ENCODE measurements at regions not wholly inside any gene's neighbourhood (a gene's known extent, or its start where the extent isn't known, plus 50 kb on each side); places are given as distances from the start of the nearest gene placed in this dataset.

DNA sequence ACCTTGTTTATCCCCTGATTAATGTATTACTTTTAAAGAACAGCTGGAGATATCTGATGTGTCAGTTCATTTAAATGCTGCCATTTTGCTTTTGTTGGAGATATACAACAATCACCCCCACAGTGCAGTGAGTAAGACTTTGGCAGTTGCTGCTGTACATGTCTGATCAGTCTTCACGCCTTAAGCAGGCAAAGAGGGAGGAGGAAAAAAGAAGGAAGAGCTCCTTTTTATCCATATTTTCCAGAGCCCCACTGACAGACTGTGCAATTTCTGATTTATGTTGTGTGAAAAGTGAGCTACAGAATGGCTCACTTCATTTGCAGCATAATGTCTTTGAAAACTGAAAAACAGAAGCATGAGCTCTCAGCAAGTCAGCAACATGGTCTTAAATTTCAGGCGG, 319.7 kb upstream of the LRIG3 start:
- no peaks in the 10 kb centered on the region for H3K9me3 ChIP-seq
- intact Hi-C loops (cut with DNase I), result no loop called here
- no peak for DNase-seq
- TF ChIP-seq EP300 (IDR thresholded peaks at IDR 0.05) (no peak), POLR2A (IDR thresholded peaks at IDR 0.05) (no peak)
- TF ChIP-seq, protein P1, sequence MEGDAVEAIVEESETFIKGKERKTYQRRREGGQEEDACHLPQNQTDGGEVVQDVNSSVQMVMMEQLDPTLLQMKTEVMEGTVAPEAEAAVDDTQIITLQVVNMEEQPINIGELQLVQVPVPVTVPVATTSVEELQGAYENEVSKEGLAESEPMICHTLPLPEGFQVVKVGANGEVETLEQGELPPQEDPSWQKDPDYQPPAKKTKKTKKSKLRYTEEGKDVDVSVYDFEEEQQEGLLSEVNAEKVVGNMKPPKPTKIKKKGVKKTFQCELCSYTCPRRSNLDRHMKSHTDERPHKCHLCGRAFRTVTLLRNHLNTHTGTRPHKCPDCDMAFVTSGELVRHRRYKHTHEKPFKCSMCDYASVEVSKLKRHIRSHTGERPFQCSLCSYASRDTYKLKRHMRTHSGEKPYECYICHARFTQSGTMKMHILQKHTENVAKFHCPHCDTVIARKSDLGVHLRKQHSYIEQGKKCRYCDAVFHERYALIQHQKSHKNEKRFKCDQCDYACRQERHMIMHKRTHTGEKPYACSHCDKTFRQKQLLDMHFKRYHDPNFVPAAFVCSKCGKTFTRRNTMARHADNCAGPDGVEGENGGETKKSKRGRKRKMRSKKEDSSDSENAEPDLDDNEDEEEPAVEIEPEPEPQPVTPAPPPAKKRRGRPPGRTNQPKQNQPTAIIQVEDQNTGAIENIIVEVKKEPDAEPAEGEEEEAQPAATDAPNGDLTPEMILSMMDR (IDR thresholded peaks at IDR 0.05), result no peak
- no peaks in the 10 kb centered on the region for H3K27me3 ChIP-seq
- H3K36me3 ChIP-seq, result no peaks in the 10 kb centered on the region
- H3K27ac ChIP-seq, result no peak overlapping the region
- WGBS, 3 donors, result 65 to 74% (median 68%) methylated on average over 2 of the region's 2 CpGs
- H3K4me1 ChIP-seq (ENCODE audit: insufficient read depth), result no peaks in the 10 kb centered on the region
- no peak overlapping the region for H3K4me3 ChIP-seq

DNA sequence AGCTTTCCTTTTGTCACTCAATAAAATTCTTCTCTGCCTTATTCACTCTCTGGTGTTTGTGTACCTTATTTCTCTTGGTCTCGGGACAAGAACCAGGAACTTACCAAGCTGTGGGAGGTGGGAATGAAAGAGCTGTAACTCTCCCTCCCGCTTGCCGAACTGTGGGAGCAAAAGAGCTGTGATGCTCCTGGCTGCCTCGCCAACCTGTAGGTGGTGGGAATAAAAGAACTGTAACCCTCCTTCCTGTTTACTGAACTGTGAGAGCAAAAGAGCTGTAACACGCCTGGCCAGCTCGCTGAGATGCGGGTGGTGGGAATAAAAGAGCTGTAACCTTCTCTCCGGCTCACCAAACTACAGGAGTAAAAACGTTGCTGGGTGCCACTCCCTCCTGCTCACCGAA, 314.1 kb upstream of the LRIG3 start:
- Histone ChIP-seq H3K4me3 (no peak overlapping the region), H3K9me3 (no peaks in the 10 kb centered on the region), H3K36me3 (no peaks in the 10 kb centered on the region), H3K4me1 (ENCODE audit: insufficient read depth) (no peaks in the 10 kb centered on the region), H3K27me3 (no peaks in the 10 kb centered on the region), H3K27ac (no peak overlapping the region)
- TF ChIP-seq, protein P1 (IDR thresholded peaks at IDR 0.05), result no peak
- no peak for TF ChIP-seq EP300 (IDR thresholded peaks at IDR 0.05)
- TF ChIP-seq POLR2A (IDR thresholded peaks at IDR 0.05), result no peak
- 79 to 85% (median 82%) methylated on average over 10 of the region's 10 CpGs for WGBS, 3 donors
- no peak for DNase-seq
- intact Hi-C loops (cut with DNase I), result no loop called here

DNA sequence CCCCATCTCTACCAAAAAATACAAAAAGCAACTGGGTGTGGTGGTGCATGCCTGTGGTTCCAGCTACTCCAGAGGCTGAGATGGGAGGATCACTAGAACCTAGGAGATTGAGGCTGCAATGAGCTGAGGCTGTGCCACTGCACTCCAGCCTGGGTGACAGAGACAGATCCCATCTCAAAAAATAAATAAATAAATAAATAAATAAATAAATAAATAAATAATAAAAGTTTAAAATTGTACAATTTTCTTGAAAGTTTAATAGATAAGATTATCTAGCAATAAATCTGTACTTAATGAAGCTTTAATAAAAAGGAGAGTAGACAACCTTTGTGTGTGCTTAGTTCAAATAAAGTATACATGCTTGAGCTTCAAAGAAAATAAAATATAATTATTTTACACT, 310.0 kb upstream of the LRIG3 start:
- H3K9me3 ChIP-seq, result no peaks in the 10 kb centered on the region
- no peaks in the 10 kb centered on the region for H3K36me3 ChIP-seq
- intact Hi-C loops (cut with DNase I), result no loop called here
- H3K4me3 ChIP-seq, result no peak overlapping the region
- no peak for DNase-seq
- no peak overlapping the region for H3K27ac ChIP-seq
- H3K27me3 ChIP-seq, result no peaks in the 10 kb centered on the region
- H3K4me1 ChIP-seq (ENCODE audit: insufficient read depth), result no peaks in the 10 kb centered on the region
- TF ChIP-seq POLR2A (IDR thresholded peaks at IDR 0.05) (no peak), EP300 (IDR thresholded peaks at IDR 0.05) (no peak)
- TF ChIP-seq, protein P1 (IDR thresholded peaks at IDR 0.05), result no peak

DNA sequence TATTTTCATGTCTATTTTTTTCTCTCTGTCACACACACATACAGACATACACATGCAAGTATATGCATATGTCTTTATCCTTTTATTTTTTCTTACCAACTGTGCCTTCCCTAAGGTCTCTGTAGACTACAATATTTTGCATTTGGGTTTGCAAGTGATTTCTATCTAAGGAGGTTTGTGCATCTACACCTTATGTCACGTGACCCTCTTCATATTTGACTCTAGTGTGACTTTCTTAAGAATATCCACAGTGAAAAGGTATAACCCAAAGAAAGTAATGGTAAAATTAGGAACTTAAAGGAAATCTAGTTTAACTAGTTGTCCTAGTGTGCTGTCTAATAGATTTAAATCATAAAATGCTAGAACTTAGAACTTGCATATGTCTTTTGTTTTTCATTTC, 298.8 kb upstream of the LRIG3 start:
- Histone ChIP-seq H3K27ac (no peak overlapping the region), H3K4me3 (no peak overlapping the region), H3K36me3 (no peaks in the 10 kb centered on the region), H3K27me3 (no peaks in the 10 kb centered on the region), H3K4me1 (ENCODE audit: insufficient read depth) (no peaks in the 10 kb centered on the region), H3K9me3 (no peaks in the 10 kb centered on the region)
- intact Hi-C loops (cut with DNase I), result no loop called here
- no peak for DNase-seq
- WGBS, 3 donors, result 78 to 88% (median 82%) methylated on average over 1 of the region's 1 CpG
- TF ChIP-seq POLR2A (IDR thresholded peaks at IDR 0.05), result no peak
- TF ChIP-seq, protein P1 (IDR thresholded peaks at IDR 0.05), result no peak
- no peak for TF ChIP-seq EP300 (IDR thresholded peaks at IDR 0.05)

DNA sequence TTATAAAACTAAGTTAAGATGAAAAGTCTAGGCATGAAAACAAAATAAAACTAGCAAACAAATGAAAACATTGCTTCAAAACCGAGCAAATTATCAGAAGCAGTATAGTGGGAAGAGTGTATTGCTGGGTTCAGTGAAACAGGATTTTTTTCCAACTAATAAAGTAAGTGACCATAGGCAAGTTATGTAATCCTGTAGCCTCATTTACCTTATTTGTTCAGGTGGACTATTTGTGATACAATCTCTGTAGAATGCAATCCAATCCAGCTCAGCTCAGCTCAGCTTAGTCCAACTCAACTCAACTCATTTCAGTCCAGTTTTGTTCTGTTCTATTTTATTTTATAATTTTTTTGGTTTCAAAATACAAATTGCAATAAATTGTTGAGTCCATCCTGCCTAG, 276.7 kb upstream of the LRIG3 start:
- H3K4me3 ChIP-seq, result no peak overlapping the region
- intact Hi-C loops (cut with DNase I), result no loop called here
- TF ChIP-seq EP300 (IDR thresholded peaks at IDR 0.05) (no peak), POLR2A (IDR thresholded peaks at IDR 0.05) (no peak)
- TF ChIP-seq, protein P1 (IDR thresholded peaks at IDR 0.05), result no peak
- no peak for DNase-seq
- no peaks in the 10 kb centered on the region for H3K36me3 ChIP-seq
- WGBS, 3 donors, result 75 to 85% (median 80%) methylated on average over 1 of the region's 1 CpG
- no peaks in the 10 kb centered on the region for H3K4me1 ChIP-seq (ENCODE audit: insufficient read depth)
- H3K27me3 ChIP-seq, result no peaks in the 10 kb centered on the region
- no peak overlapping the region for H3K27ac ChIP-seq
- no peaks in the 10 kb centered on the region for H3K9me3 ChIP-seq

All from ovary (tissue), 7 donors.